ENCODE measurements at regions not wholly inside any gene's neighbourhood (a gene's known extent, or its start where the extent isn't known, plus 50 kb on each side); places are given as distances from the start of the nearest gene placed in this dataset.

DNA sequence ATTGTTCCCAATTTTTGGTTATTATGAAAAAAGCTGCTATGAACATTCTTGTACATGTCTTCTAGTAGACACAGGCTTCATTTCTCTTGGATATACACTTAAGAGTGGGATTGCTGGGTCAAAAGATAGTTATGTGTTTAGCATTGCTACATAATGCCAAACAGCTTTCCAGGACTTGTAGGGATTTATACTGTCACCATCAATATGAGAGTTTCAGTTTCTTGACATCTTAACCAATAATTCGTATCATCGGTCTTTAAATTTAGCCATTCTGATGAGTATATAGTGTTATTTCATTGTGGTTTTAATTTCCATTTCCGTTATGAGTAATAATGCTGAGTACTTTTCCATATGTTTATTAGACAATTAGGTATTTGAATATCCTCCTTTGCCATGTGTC lies 190.3 kb upstream of the PFN2 start:
- no peak overlapping the region for H3K9ac ChIP-seq
- no peak overlapping the region for H3K4me3 ChIP-seq
- H3K9me2 ChIP-seq (ENCODE audit: insufficient read depth) = no peaks in the 10 kb centered on the region
- H3K79me2 ChIP-seq (ENCODE audit: insufficient read depth) = no peaks in the 10 kb centered on the region
- H2AFZ ChIP-seq = no peak overlapping the region
- 84 to 98% methylated on average over 3 of the region's 3 CpGs for WGBS, 2 experiments (ENCODE audit: low coverage in 1 of 2, low lambda C conversion rate in 2 of 2, missing lambda C conversion rate in 2 of 2)
- H3K9me3 ChIP-seq (ENCODE audit: low read depth) = no peaks in the 10 kb centered on the region
- no peaks in the 10 kb centered on the region for H4K20me1 ChIP-seq (ENCODE audit: insufficient read depth)
- H3K4me1 ChIP-seq (ENCODE audit: insufficient read depth) = no peaks in the 10 kb centered on the region
- H3K4me2 ChIP-seq (ENCODE audit: unreplicated experiment) = no peak overlapping the region
- in situ Hi-C loops (cut with MboI) = no loop called here
- no peaks in the 10 kb centered on the region for H3F3A ChIP-seq (ENCODE audit: insufficient read depth)
- no peak for TF ChIP-seq EZH2 (IDR thresholded peaks at IDR 0.05; ENCODE audit: insufficient read depth, poor library complexity, severe bottlenecking)
- TF ChIP-seq EZH2phosphoT487 (IDR thresholded peaks at IDR 0.05; ENCODE audit: insufficient read depth, low read depth) = no peak
- H3K27ac ChIP-seq = no peak overlapping the region
- H3K36me3 ChIP-seq (ENCODE audit: low read depth) = no peaks in the 10 kb centered on the region
- DNase-seq = no peak
- no peaks in the 10 kb centered on the region for H3K27me3 ChIP-seq (replicated peaks; ENCODE audit: insufficient read depth)

DNA sequence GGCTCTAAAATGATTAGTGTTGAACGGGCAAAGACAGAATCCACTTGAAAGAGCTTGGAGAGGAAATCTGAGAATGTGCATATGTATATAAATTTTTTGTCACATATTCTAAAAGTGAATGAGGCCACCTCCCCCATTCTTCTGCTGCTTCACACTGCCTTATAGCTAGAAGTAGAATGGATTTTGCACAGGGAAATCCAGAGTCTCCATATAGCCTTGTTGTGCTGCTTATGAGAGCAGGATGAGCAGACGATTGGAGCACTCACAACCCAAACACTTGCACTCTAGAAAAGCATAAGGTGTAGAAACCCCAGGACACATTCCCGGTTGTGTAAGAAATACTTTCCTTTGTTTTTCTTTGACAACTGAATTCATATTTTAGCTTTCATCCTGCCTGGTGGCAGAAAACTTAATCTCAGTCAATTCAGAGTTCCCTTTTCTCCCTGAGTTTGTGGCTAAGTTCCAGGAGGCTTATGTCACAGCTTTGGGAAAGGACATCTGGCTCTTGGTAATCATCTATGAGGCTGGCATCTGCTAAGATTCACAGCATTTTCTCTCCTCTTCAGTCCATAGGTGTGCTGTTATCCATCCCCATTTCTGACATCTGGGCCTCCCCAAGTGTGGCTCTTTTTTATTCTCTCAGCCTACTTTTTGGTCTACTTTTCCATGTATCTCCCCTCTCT lies 188.4 kb upstream of the PFN2 start:
- no peak overlapping the region for H3K4me2 ChIP-seq (ENCODE audit: unreplicated experiment)

DNA sequence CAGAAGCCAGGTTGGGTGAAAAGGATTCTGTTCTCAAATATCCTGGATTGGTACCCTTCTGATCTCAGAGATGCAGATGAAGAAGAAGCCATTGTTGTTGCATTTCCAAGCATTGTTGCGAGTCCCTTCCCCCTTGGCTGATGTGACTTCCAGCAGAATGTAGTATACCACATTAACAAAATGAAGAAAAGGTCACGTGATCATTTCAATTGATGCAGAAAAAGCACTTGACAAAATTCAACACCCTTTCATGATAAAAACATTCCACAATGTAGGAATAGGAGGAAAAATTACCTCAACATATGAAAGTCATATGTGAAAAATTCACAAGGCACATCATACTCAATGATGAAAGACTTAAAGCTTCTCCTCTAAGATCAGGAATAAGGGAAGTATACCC lies 181.9 kb upstream of the PFN2 start:
- Histone ChIP-seq H3K9me3 (ENCODE audit: low read depth) (no peaks in the 10 kb centered on the region), H3K27ac (no peak overlapping the region), H2AFZ (no peak overlapping the region), H3K36me3 (ENCODE audit: low read depth) (no peaks in the 10 kb centered on the region), H3K79me2 (ENCODE audit: insufficient read depth) (no peaks in the 10 kb centered on the region), H3K9me2 (ENCODE audit: insufficient read depth) (no peaks in the 10 kb centered on the region), H3K9ac (no peak overlapping the region), H3F3A (ENCODE audit: insufficient read depth) (peaks cover 22% of the 10 kb centered on the region), H3K4me3 (no peak overlapping the region), H3K27me3 (replicated peaks; ENCODE audit: insufficient read depth) (no peaks in the 10 kb centered on the region), H3K4me2 (ENCODE audit: unreplicated experiment) (no peak overlapping the region), H4K20me1 (ENCODE audit: insufficient read depth) (no peaks in the 10 kb centered on the region), H3K4me1 (ENCODE audit: insufficient read depth) (peaks cover 34% of the 10 kb centered on the region)
- WGBS, 2 experiments (ENCODE audit: low coverage in 1 of 2, low lambda C conversion rate in 2 of 2, missing lambda C conversion rate in 2 of 2) = 73 to 79% methylated on average over 2 of the region's 2 CpGs
- in situ Hi-C loops (cut with MboI) = no loop called here
- TF ChIP-seq EZH2 (IDR thresholded peaks at IDR 0.05; ENCODE audit: insufficient read depth, poor library complexity, severe bottlenecking) (no peak), EZH2phosphoT487 (IDR thresholded peaks at IDR 0.05; ENCODE audit: insufficient read depth, low read depth) (no peak)
- DNase-seq = no peak

More for the DNA sequence above, 188.4 kb upstream of the PFN2 start:
- Histone ChIP-seq H2AFZ (no peak overlapping the region), H3K9ac (no peak overlapping the region), H3K27me3 (replicated peaks; ENCODE audit: insufficient read depth) (no peaks in the 10 kb centered on the region), H3K4me1 (ENCODE audit: insufficient read depth) (no peaks in the 10 kb centered on the region), H3K9me2 (ENCODE audit: insufficient read depth) (no peaks in the 10 kb centered on the region), H3K36me3 (ENCODE audit: low read depth) (no peaks in the 10 kb centered on the region), H3K9me3 (ENCODE audit: low read depth) (no peaks in the 10 kb centered on the region), H3F3A (ENCODE audit: insufficient read depth) (no peaks in the 10 kb centered on the region), H4K20me1 (ENCODE audit: insufficient read depth) (no peaks in the 10 kb centered on the region), H3K27ac (no peak overlapping the region), H3K79me2 (ENCODE audit: insufficient read depth) (no peaks in the 10 kb centered on the region), H3K4me3 (no peak overlapping the region)
- 50 to 57% methylated on average over 3 of the region's 3 CpGs for WGBS, 2 experiments (ENCODE audit: low coverage in 1 of 2, low lambda C conversion rate in 2 of 2, missing lambda C conversion rate in 2 of 2)
- TF ChIP-seq EZH2 (IDR thresholded peaks at IDR 0.05; ENCODE audit: insufficient read depth, poor library complexity, severe bottlenecking) = no peak
- no peak for TF ChIP-seq EZH2phosphoT487 (IDR thresholded peaks at IDR 0.05; ENCODE audit: insufficient read depth, low read depth)
- peak; percentile 65 for DNase-seq
- in situ Hi-C loops (cut with MboI) = no loop called here

DNA sequence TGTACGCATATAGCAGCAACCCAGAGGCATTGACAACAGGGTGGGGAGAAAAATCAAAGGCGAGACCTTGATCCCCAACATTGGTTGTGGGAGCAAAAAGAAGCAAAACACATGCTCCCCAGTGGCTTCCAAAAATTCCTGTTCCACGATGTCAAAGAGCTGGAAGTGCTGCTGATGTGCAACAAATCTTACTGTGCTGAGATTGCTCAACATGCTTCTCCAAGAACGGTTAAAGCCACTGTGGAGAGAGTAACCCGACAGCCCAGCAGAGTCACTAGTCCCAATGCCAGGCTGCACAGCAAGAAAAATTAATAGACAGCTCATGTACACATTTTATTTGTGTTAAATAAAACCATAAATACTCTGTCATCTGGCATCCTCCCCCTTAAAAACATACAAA lies 179.9 kb upstream of the PFN2 start:
- Histone ChIP-seq H4K20me1 (ENCODE audit: insufficient read depth) (no peaks in the 10 kb centered on the region), H2AFZ (no peak overlapping the region), H3K27ac (peak overlapping the region; percentile 68; the same call in 1 of the 2 replicates), H3F3A (ENCODE audit: insufficient read depth) (peaks cover 34% of the 10 kb centered on the region), H3K36me3 (ENCODE audit: low read depth) (no peaks in the 10 kb centered on the region), H3K4me1 (ENCODE audit: insufficient read depth) (peaks cover 39% of the 10 kb centered on the region), H3K9me2 (ENCODE audit: insufficient read depth) (no peaks in the 10 kb centered on the region), H3K27me3 (replicated peaks; ENCODE audit: insufficient read depth) (no peaks in the 10 kb centered on the region), H3K4me2 (ENCODE audit: unreplicated experiment) (no peak overlapping the region), H3K4me3 (no peak overlapping the region), H3K9ac (no peak overlapping the region), H3K79me2 (ENCODE audit: insufficient read depth) (no peaks in the 10 kb centered on the region), H3K9me3 (ENCODE audit: low read depth) (no peaks in the 10 kb centered on the region)
- in situ Hi-C loops (cut with MboI) = no loop called here
- TF ChIP-seq EZH2phosphoT487 (IDR thresholded peaks at IDR 0.05; ENCODE audit: insufficient read depth, low read depth) = no peak
- TF ChIP-seq EZH2 (IDR thresholded peaks at IDR 0.05; ENCODE audit: insufficient read depth, poor library complexity, severe bottlenecking) = no peak
- peak; percentile 61 for DNase-seq
- WGBS, 2 experiments (ENCODE audit: low coverage in 1 of 2, low lambda C conversion rate in 2 of 2, missing lambda C conversion rate in 2 of 2) = 45% methylated on average over 5 of the region's 5 CpGs
